OCI-LY1 (cell line): ENCODE measurements at regions not wholly inside any gene's neighbourhood (a gene's known extent, or its start where the extent isn't known, plus 50 kb on each side); places are given as distances from the start of the nearest gene placed in this dataset.

Experiments
- CTCF ChIP-seq: fragments of 200-600 bp; sonication (generic), shearing (Covaris generic); IDR thresholded peaks from 2 replicates; pipeline ENCODE4 v1.5.1; 2017; ENCODE audit warnings: mild to moderate bottlenecking, antibody characterized with exemption, low read length, moderate library complexity, mixed read lengths
- EZH2 ChIP-seq: fragments of 200-600 bp; sonication (generic), shearing (Covaris generic); IDR thresholded peaks from 2 replicates; pipeline ENCODE4 v1.8.0; 2017; ENCODE audit warnings: borderline replicate concordance, mixed run types, mild to moderate bottlenecking, antibody characterized with exemption, low read length, moderate library complexity, mixed read lengths

- TF ChIP-seq EZH2, result no peak
- TF ChIP-seq CTCF, result no peak
Measured at GRCh38 chr7:19403691-19404090, 258.5 kb upstream of the FERD3L start.
